Loucy (cell line): ENCODE measurements at regions not wholly inside any gene's neighbourhood (a gene's known extent, or its start where the extent isn't known, plus 50 kb on each side); places are given as distances from the start of the nearest gene placed in this dataset.

ENCODE experiments used
- H2AFZ ChIP-seq: fragments of 200-600 bp; sonication (generic); 2 replicates; pipeline ENCODE4 v1.6.0; 2016; ENCODE audit warnings: antibody characterized with exemption, mild to moderate bottlenecking, low read length, moderate library complexity
- H3F3A ChIP-seq: fragments of 200-600 bp; 2 replicates; pipeline ENCODE4 v1.6.0; 2016; ENCODE audit warnings: antibody characterized with exemption, low read depth, mild to moderate bottlenecking
- H3K27me3 ChIP-seq: fragments of 200-600 bp; sonication (generic); 2 replicates; pipeline ENCODE4 v1.6.1; 2014; ENCODE audit warnings: low read length, mild to moderate bottlenecking; ENCODE audit not compliant: insufficient read depth, poor library complexity, severe bottlenecking
- H3K36me3 ChIP-seq: fragments of 200-600 bp; sonication (generic); 2 replicates; pipeline ENCODE4 v1.6.1; 2016; ENCODE audit warnings: low read length; ENCODE audit not compliant: insufficient read depth
- H3K4me1 ChIP-seq: fragments of 200-600 bp; sonication (generic); 2 replicates; pipeline ENCODE4 v1.5.1; 2014; ENCODE audit warnings: low read length, mild to moderate bottlenecking; ENCODE audit not compliant: insufficient read depth, poor library complexity, severe bottlenecking
- H3K4me2 ChIP-seq: fragments of 200-600 bp; sonication (generic); 2 replicates; pipeline ENCODE4 v1.6.0; 2014; ENCODE audit warnings: antibody characterized with exemption, low read length, low read depth, mild to moderate bottlenecking; ENCODE audit not compliant: poor library complexity, severe bottlenecking
- H3K4me3 ChIP-seq: fragments of 200-600 bp; sonication (generic); 2 replicates; pipeline ENCODE4 v1.5.1; 2014; ENCODE audit warnings: low read length, mild to moderate bottlenecking, mixed read lengths; ENCODE audit not compliant: poor library complexity, severe bottlenecking
- H3K79me2 ChIP-seq: fragments of 200-600 bp; sonication (generic); 2 replicates; pipeline ENCODE4 v1.6.1; 2014; ENCODE audit warnings: low read length; ENCODE audit not compliant: insufficient read depth
- H3K9ac ChIP-seq: fragments of 200-600 bp; sonication (generic); 2 replicates; pipeline ENCODE4 v1.6.0; 2014; ENCODE audit warnings: mild to moderate bottlenecking, low read depth, low read length, moderate library complexity; ENCODE audit not compliant: poor library complexity, severe bottlenecking
- H3K9me2 ChIP-seq: fragments of 200-600 bp; sonication (generic); replicated peaks from 2 replicates; pipeline ENCODE4 v1.6.1; 2016; ENCODE audit warnings: low read depth, low read length, mixed read lengths
- H3K9me3 ChIP-seq: fragments of 200-600 bp; sonication (generic); 2 replicates; pipeline ENCODE4 v1.6.1; 2014; ENCODE audit warnings: mild to moderate bottlenecking, antibody characterized with exemption, low read length, low read depth; ENCODE audit not compliant: insufficient read depth
- H4K20me1 ChIP-seq: fragments of 200-600 bp; sonication (generic); 2 replicates; pipeline ENCODE4 v1.6.0; 2014; ENCODE audit warnings: antibody characterized with exemption, low read length, mild to moderate bottlenecking; ENCODE audit not compliant: insufficient read depth, poor library complexity, severe bottlenecking
- CTCF ChIP-seq: fragments of 200-600 bp; sonication (generic); conservative IDR thresholded peaks from 2 replicates; pipeline ENCODE4 v1.5.1; 2014; ENCODE audit warnings: mild to moderate bottlenecking, antibody characterized with exemption, low read length
- EZH2phosphoT487 ChIP-seq: fragments of 200-600 bp; IDR thresholded peaks from 2 replicates; pipeline ENCODE4 v1.6.1; 2018; ENCODE audit warnings: antibody characterized with exemption, mild to moderate bottlenecking, moderate library complexity, borderline replicate concordance

GRCh38 chr17:81345228-81346089, 49.8 kb upstream of the BAHCC1 start:
- peaks cover 37% of the 10 kb centered on the region for H4K20me1 ChIP-seq
- peak overlapping the region; percentile 99 for H3K9ac ChIP-seq
- peaks cover 21% of the 10 kb centered on the region for H3K27me3 ChIP-seq
- H3K4me3 ChIP-seq, result peak overlapping the region; percentile 95
- H3K9me3 ChIP-seq, result no peaks in the 10 kb centered on the region
- TF ChIP-seq EZH2phosphoT487 (no peak), CTCF (no peak)
- H3F3A ChIP-seq, result no peaks in the 10 kb centered on the region
- peaks cover 26% of the 10 kb centered on the region for H3K4me1 ChIP-seq
- H3K36me3 ChIP-seq, result no peaks in the 10 kb centered on the region
- H3K9me2 ChIP-seq, result no peaks in the 10 kb centered on the region
- peaks cover 65% of the 10 kb centered on the region for H3K79me2 ChIP-seq
- no peak overlapping the region for H2AFZ ChIP-seq
- H3K4me2 ChIP-seq, result peak overlapping the region; percentile 86
